ENCODE measurements at regions not wholly inside any gene's neighbourhood (a gene's known extent, or its start where the extent isn't known, plus 50 kb on each side); places are given as distances from the start of the nearest gene placed in this dataset.

- Histone ChIP-seq H3K27me3 (ENCODE audit: control insufficient read depth, insufficient read depth, low read length) (no peaks in the 10 kb centered on the region), H3K27ac (ENCODE audit: low read length) (no peak overlapping the region), H3K9me3 (ENCODE audit: control insufficient read depth, insufficient read depth, low read length) (no peaks in the 10 kb centered on the region), H3K4me3 (ENCODE audit: low read length) (no peak overlapping the region), H3K4me1 (ENCODE audit: control insufficient read depth, insufficient read depth, low read length) (no peaks in the 10 kb centered on the region), H3K36me3 (ENCODE audit: control insufficient read depth, insufficient read depth, low read length) (no peaks in the 10 kb centered on the region)
- WGBS (ENCODE audit: insufficient coverage, insufficient read length), result no CpG with 5 or more reads among the region's 6 CpGs
- DNase-seq (ENCODE audit: low read depth, low spot score), result no peak
These were observed 443.0 kb upstream of the RUNX1 start for GRCh38 chr21:35491920-35492678.

DNA sequence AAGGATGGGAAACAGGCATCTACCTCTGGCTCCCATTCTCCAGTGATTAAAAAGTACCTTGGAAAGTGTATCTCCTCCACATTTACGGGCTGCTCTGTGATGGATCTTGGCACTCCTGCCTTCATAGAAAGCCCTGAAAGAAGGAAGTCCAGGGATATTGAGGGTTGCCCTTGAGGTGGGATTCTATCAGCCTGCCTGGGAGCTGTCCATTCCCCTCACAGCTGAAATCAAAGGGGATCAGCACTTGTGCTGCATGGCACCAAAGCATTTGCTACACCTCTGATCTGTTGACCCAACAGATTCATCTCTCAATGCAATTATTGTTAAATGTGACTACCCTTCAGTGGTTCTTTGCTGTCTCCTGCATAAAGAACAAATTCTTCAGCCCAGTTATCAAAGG, 442.0 kb upstream of the RUNX1 start:
- WGBS (ENCODE audit: insufficient coverage, insufficient read length), result no CpG with 5 or more reads among the region's 1 CpG
- Histone ChIP-seq H3K4me3 (ENCODE audit: low read length) (no peak overlapping the region), H3K9me3 (ENCODE audit: control insufficient read depth, insufficient read depth, low read length) (no peaks in the 10 kb centered on the region), H3K4me1 (ENCODE audit: control insufficient read depth, insufficient read depth, low read length) (no peaks in the 10 kb centered on the region), H3K36me3 (ENCODE audit: control insufficient read depth, insufficient read depth, low read length) (no peaks in the 10 kb centered on the region), H3K27me3 (ENCODE audit: control insufficient read depth, insufficient read depth, low read length) (no peaks in the 10 kb centered on the region), H3K27ac (ENCODE audit: low read length) (no peak overlapping the region)
- DNase-seq (ENCODE audit: low read depth, low spot score), result no peak

DNA sequence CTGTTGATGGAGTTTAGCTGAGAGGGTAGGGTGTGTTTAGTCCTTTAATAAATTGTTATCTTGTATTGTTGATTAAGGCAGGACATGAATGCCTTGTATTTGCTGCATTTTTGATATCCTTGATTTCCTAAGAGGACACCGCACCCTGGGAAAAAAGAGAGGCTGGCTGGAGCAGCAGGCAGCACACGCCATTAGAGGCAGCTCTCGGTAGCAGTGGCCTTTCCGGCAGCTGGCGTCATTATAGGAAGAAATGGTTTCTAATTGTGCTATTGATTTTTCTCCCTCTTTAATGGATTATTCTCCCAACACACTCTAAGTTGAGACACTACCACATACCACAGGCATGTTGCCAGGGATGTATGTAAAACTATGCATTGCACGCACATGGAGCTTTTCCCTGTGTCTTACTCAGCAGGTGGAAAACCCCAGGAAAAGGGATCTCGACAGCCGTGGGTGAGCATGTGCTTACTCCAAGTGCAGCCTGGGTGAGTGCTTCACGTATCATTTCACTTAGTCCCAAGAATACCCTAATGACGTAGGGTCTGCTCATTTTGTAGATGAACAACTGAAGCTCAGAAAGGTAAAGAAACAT, 440.4 kb upstream of the RUNX1 start:
- no peak for DNase-seq (ENCODE audit: low read depth, low spot score)
- WGBS (ENCODE audit: insufficient coverage, insufficient read length), result no CpG with 5 or more reads among the region's 10 CpGs
- Histone ChIP-seq H3K9me3 (ENCODE audit: control insufficient read depth, insufficient read depth, low read length) (no peaks in the 10 kb centered on the region), H3K4me1 (ENCODE audit: control insufficient read depth, insufficient read depth, low read length) (no peaks in the 10 kb centered on the region), H3K27ac (ENCODE audit: low read length) (no peak overlapping the region), H3K27me3 (ENCODE audit: control insufficient read depth, insufficient read depth, low read length) (no peaks in the 10 kb centered on the region), H3K36me3 (ENCODE audit: control insufficient read depth, insufficient read depth, low read length) (no peaks in the 10 kb centered on the region), H3K4me3 (ENCODE audit: low read length) (no peak overlapping the region)

GRCh38 chr21:35488946-35489345, 439.8 kb upstream of the RUNX1 start:
- no peak for DNase-seq (ENCODE audit: low read depth, low spot score)
- Histone ChIP-seq H3K27me3 (ENCODE audit: control insufficient read depth, insufficient read depth, low read length) (no peaks in the 10 kb centered on the region), H3K4me1 (ENCODE audit: control insufficient read depth, insufficient read depth, low read length) (no peaks in the 10 kb centered on the region), H3K27ac (ENCODE audit: low read length) (no peak overlapping the region), H3K9me3 (ENCODE audit: control insufficient read depth, insufficient read depth, low read length) (no peaks in the 10 kb centered on the region), H3K36me3 (ENCODE audit: control insufficient read depth, insufficient read depth, low read length) (no peaks in the 10 kb centered on the region), H3K4me3 (ENCODE audit: low read length) (no peak overlapping the region)

GRCh38 chr21:35485364-35485763, 436.3 kb upstream of the RUNX1 start:
- Histone ChIP-seq H3K27ac (ENCODE audit: low read length) (no peak overlapping the region), H3K4me3 (ENCODE audit: low read length) (no peak overlapping the region), H3K27me3 (ENCODE audit: control insufficient read depth, insufficient read depth, low read length) (no peaks in the 10 kb centered on the region), H3K36me3 (ENCODE audit: control insufficient read depth, insufficient read depth, low read length) (no peaks in the 10 kb centered on the region), H3K4me1 (ENCODE audit: control insufficient read depth, insufficient read depth, low read length) (no peaks in the 10 kb centered on the region), H3K9me3 (ENCODE audit: control insufficient read depth, insufficient read depth, low read length) (no peaks in the 10 kb centered on the region)
- WGBS (ENCODE audit: insufficient coverage, insufficient read length), result no CpG with 5 or more reads among the region's 2 CpGs
- DNase-seq (ENCODE audit: low read depth, low spot score), result no peak

DNA sequence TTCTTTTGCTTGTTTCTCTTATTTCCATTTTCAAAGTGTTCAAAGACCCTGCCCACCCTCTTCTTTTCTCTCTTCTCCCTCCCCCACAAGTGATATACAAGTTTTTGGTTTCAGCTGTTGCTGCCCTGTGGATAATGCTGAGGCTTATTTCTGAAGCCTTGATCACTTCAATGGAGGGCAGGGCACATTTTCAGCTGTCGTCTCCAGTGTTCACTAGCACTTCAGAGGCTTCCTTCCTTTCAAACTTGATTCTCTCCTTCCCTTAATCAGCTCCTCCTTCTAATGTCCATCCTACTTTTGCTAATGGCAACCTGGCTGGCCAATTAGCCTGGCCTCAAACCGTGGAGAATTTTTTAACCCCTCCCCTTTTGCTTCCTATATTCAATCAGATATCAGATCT, 435.7 kb upstream of the RUNX1 start:
- no peaks in the 10 kb centered on the region for H3K36me3 ChIP-seq (ENCODE audit: control insufficient read depth, insufficient read depth, low read length)
- no peaks in the 10 kb centered on the region for H3K27me3 ChIP-seq (ENCODE audit: control insufficient read depth, insufficient read depth, low read length)
- no peak for DNase-seq (ENCODE audit: low read depth, low spot score)
- no peak overlapping the region for H3K4me3 ChIP-seq (ENCODE audit: low read length)
- WGBS (ENCODE audit: insufficient coverage, insufficient read length), result no CpG with 5 or more reads among the region's 2 CpGs
- no peaks in the 10 kb centered on the region for H3K4me1 ChIP-seq (ENCODE audit: control insufficient read depth, insufficient read depth, low read length)
- no peaks in the 10 kb centered on the region for H3K9me3 ChIP-seq (ENCODE audit: control insufficient read depth, insufficient read depth, low read length)
- H3K27ac ChIP-seq (ENCODE audit: low read length), result no peak overlapping the region

DNA sequence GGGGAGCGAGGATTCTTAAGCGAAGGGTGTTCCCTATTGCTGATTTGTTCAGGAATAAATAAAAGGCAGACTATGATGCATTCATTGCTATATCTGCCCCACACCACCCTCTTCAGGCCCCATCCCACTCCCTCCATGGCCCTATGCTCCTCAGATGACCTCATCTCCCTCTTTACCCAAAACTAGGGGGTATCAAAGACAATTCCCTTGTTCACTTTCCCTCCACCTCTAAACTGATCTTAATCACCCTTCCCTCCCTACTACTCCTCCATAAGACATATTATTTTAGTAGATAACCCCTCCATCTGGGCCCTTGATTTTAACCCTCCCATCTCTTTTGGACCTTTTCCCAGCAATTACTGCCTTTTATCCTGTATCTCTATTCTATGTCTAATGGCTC, 434.9 kb upstream of the RUNX1 start:
- Histone ChIP-seq H3K36me3 (ENCODE audit: control insufficient read depth, insufficient read depth, low read length) (no peaks in the 10 kb centered on the region), H3K4me3 (ENCODE audit: low read length) (no peak overlapping the region), H3K9me3 (ENCODE audit: control insufficient read depth, insufficient read depth, low read length) (no peaks in the 10 kb centered on the region), H3K4me1 (ENCODE audit: control insufficient read depth, insufficient read depth, low read length) (no peaks in the 10 kb centered on the region), H3K27ac (ENCODE audit: low read length) (no peak overlapping the region), H3K27me3 (ENCODE audit: control insufficient read depth, insufficient read depth, low read length) (no peaks in the 10 kb centered on the region)
- no peak for DNase-seq (ENCODE audit: low read depth, low spot score)
- WGBS (ENCODE audit: insufficient coverage, insufficient read length), result no CpG with 5 or more reads among the region's 2 CpGs

- DNase-seq (ENCODE audit: low read depth, low spot score), result no peak
- no peaks in the 10 kb centered on the region for H3K9me3 ChIP-seq (ENCODE audit: control insufficient read depth, insufficient read depth, low read length)
- WGBS (ENCODE audit: insufficient coverage, insufficient read length), result no CpG with 5 or more reads among the region's 3 CpGs
- H3K27me3 ChIP-seq (ENCODE audit: control insufficient read depth, insufficient read depth, low read length), result no peaks in the 10 kb centered on the region
- no peaks in the 10 kb centered on the region for H3K4me1 ChIP-seq (ENCODE audit: control insufficient read depth, insufficient read depth, low read length)
- H3K36me3 ChIP-seq (ENCODE audit: control insufficient read depth, insufficient read depth, low read length), result no peaks in the 10 kb centered on the region
- H3K4me3 ChIP-seq (ENCODE audit: low read length), result no peak overlapping the region
- H3K27ac ChIP-seq (ENCODE audit: low read length), result no peak overlapping the region
These were observed 434.0 kb upstream of the RUNX1 start for GRCh38 chr21:35482933-35483662.

GRCh38 chr21:35482096-35482495, 433.0 kb upstream of the RUNX1 start:
- Histone ChIP-seq H3K9me3 (ENCODE audit: control insufficient read depth, insufficient read depth, low read length) (no peaks in the 10 kb centered on the region), H3K36me3 (ENCODE audit: control insufficient read depth, insufficient read depth, low read length) (no peaks in the 10 kb centered on the region), H3K4me3 (ENCODE audit: low read length) (no peak overlapping the region), H3K27ac (ENCODE audit: low read length) (no peak overlapping the region), H3K4me1 (ENCODE audit: control insufficient read depth, insufficient read depth, low read length) (no peaks in the 10 kb centered on the region), H3K27me3 (ENCODE audit: control insufficient read depth, insufficient read depth, low read length) (no peaks in the 10 kb centered on the region)
- no CpG with 5 or more reads among the region's 2 CpGs for WGBS (ENCODE audit: insufficient coverage, insufficient read length)
- DNase-seq (ENCODE audit: low read depth, low spot score), result no peak

DNA sequence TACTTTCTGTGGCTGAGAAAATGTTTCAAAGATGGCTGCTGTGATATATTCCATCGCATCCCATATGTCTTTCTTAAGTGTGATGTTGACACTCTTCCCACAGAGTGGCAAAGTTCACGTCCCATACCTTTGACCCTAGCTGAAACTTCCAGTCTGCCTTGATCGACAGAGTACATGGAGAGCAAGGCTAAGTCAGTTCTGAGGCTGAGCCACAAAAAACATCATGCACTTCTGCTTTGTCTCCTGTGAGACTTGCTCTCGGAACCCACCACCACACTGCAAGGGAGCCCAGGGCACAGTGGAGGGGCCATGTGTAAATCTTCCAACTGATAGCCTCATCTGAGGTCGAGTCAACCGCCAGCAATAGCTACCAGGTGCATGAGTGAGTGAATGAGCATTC, 431.9 kb upstream of the RUNX1 start:
- no peaks in the 10 kb centered on the region for H3K9me3 ChIP-seq (ENCODE audit: control insufficient read depth, insufficient read depth, low read length)
- no peaks in the 10 kb centered on the region for H3K27me3 ChIP-seq (ENCODE audit: control insufficient read depth, insufficient read depth, low read length)
- H3K27ac ChIP-seq (ENCODE audit: low read length), result no peak overlapping the region
- no peaks in the 10 kb centered on the region for H3K36me3 ChIP-seq (ENCODE audit: control insufficient read depth, insufficient read depth, low read length)
- no peaks in the 10 kb centered on the region for H3K4me1 ChIP-seq (ENCODE audit: control insufficient read depth, insufficient read depth, low read length)
- no CpG with 5 or more reads among the region's 6 CpGs for WGBS (ENCODE audit: insufficient coverage, insufficient read length)
- H3K4me3 ChIP-seq (ENCODE audit: low read length), result no peak overlapping the region
- no peak for DNase-seq (ENCODE audit: low read depth, low spot score)

Measured in iPS DF 6.9 (cell line).